ENCODE measurements at regions not wholly inside any gene's neighbourhood (a gene's known extent, or its start where the extent isn't known, plus 50 kb on each side); places are given as distances from the start of the nearest gene placed in this dataset.
A peak's percentile ranks its signal among the peaks of the same experiment; 100 is the strongest.

DNA sequence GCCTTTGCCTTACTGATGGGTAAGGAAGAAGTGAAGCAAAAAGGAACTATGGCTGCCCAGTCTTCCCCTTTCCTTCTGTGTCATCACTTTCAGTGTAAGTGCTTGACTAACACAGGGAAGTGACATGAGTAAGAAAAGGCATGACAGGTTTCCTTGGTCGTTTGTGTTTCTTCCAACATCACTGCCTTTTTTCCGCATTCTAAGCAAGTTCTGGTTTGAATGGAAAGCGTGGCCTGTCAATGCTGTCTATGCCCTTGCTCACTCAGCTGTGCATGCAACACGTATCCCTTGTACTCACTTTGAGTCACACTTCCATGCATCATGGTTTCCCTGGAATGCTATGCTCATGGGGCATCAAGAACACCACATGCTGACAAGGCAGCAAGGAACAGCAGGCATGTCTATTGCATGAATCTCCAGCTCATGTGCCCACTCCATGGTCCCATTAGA is 111.8 kb downstream of the OAT start:
- H3K27ac Mint-ChIP-seq (ENCODE audit: unreplicated experiment), result no peak overlapping the region
- H3K27me3 Mint-ChIP-seq (ENCODE audit: low read depth), result peaks cover 6% of the 10 kb centered on the region
- no peak for TF ChIP-seq CTCF (IDR thresholded peaks at IDR 0.05)
- no peak overlapping the region for H3K4me3 Mint-ChIP-seq (ENCODE audit: unreplicated experiment)
- no peak for DNase-seq (ENCODE audit: low spot score)
- H3K9me3 Mint-ChIP-seq (ENCODE audit: low read depth), result no peaks in the 10 kb centered on the region
- H3K4me1 Mint-ChIP-seq (ENCODE audit: low read depth), result no peaks in the 10 kb centered on the region
- H3K36me3 Mint-ChIP-seq (ENCODE audit: low read depth), result peaks cover 4% of the 10 kb centered on the region

DNA sequence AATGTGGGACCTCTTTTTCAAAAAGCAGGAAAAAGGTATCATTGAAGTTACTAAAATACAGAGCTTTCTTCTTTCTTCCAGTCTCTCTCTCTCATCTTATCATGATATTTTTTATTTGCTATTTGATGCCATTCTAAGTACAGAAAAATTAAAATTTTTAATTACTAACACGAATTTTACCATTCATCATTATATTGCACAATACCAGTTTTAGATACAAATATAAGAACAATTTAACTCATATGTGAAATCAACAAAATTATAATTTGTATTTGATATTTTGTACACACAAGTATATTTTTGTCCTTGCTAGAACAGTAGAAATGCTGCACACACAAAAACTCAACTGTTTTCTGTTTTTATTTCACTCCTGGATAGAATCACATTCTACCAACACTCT is 112.2 kb downstream of the OAT start:
- Mint-ChIP-seq H3K4me3 (ENCODE audit: unreplicated experiment) (no peak overlapping the region), H3K9me3 (ENCODE audit: low read depth) (no peaks in the 10 kb centered on the region), H3K27ac (ENCODE audit: unreplicated experiment) (no peak overlapping the region), H3K27me3 (ENCODE audit: low read depth) (peaks cover 6% of the 10 kb centered on the region), H3K4me1 (ENCODE audit: low read depth) (no peaks in the 10 kb centered on the region), H3K36me3 (ENCODE audit: low read depth) (peaks cover 4% of the 10 kb centered on the region)
- TF ChIP-seq CTCF (IDR thresholded peaks at IDR 0.05), result no peak
- DNase-seq (ENCODE audit: low spot score), result no peak

- DNase-seq (ENCODE audit: low spot score), result no peak
- peaks cover 4% of the 10 kb centered on the region for H3K36me3 Mint-ChIP-seq (ENCODE audit: low read depth)
- peaks cover 6% of the 10 kb centered on the region for H3K27me3 Mint-ChIP-seq (ENCODE audit: low read depth)
- no peak overlapping the region for H3K4me3 Mint-ChIP-seq (ENCODE audit: unreplicated experiment)
- H3K27ac Mint-ChIP-seq (ENCODE audit: unreplicated experiment), result no peak overlapping the region
- H3K4me1 Mint-ChIP-seq (ENCODE audit: low read depth), result no peaks in the 10 kb centered on the region
- H3K9me3 Mint-ChIP-seq (ENCODE audit: low read depth), result peaks cover 1% of the 10 kb centered on the region
- no peak for TF ChIP-seq CTCF (IDR thresholded peaks at IDR 0.05)
Measured at GRCh38 chr10:124305984-124306383, 112.7 kb downstream of the OAT start.

GRCh38 chr10:124305131-124305530 is 113.6 kb downstream of the OAT start:
- Mint-ChIP-seq H3K36me3 (ENCODE audit: low read depth) (peaks cover 9% of the 10 kb centered on the region), H3K4me1 (ENCODE audit: low read depth) (no peaks in the 10 kb centered on the region), H3K27me3 (ENCODE audit: low read depth) (peaks cover 6% of the 10 kb centered on the region), H3K4me3 (ENCODE audit: unreplicated experiment) (no peak overlapping the region), H3K9me3 (ENCODE audit: low read depth) (peaks cover 10% of the 10 kb centered on the region), H3K27ac (ENCODE audit: unreplicated experiment) (no peak overlapping the region)
- TF ChIP-seq CTCF (IDR thresholded peaks at IDR 0.05), result no peak
- DNase-seq (ENCODE audit: low spot score), result no peak

GRCh38 chr10:124303662-124304418 is 114.9 kb downstream of the OAT start:
- no peak overlapping the region for H3K4me3 Mint-ChIP-seq (ENCODE audit: unreplicated experiment)
- peaks cover 6% of the 10 kb centered on the region for H3K36me3 Mint-ChIP-seq (ENCODE audit: low read depth)
- H3K27me3 Mint-ChIP-seq (ENCODE audit: low read depth), result peaks cover 3% of the 10 kb centered on the region
- no peak overlapping the region for H3K27ac Mint-ChIP-seq (ENCODE audit: unreplicated experiment)
- no peak for TF ChIP-seq CTCF (IDR thresholded peaks at IDR 0.05)
- DNase-seq (ENCODE audit: low spot score), result peak; percentile 55
- H3K9me3 Mint-ChIP-seq (ENCODE audit: low read depth), result peaks cover 11% of the 10 kb centered on the region
- H3K4me1 Mint-ChIP-seq (ENCODE audit: low read depth), result no peaks in the 10 kb centered on the region
